HepG2 (cell line): ENCODE measurements at regions not wholly inside any gene's neighbourhood (a gene's known extent, or its start where the extent isn't known, plus 50 kb on each side); places are given as distances from the start of the nearest gene placed in this dataset.

Experiments used
- ATAC-seq: fragments of 200-7000 bp; cut with Tn5 transposase; 3 replicates; pipeline ENCODE4 v1.9.1; 2020; ENCODE audit warnings: mild to moderate bottlenecking, moderate library complexity
- BruUV-seq: library from RNA; stranded (reverse); fragments of 400-500 nt; replicated peaks from 2 replicates; lab custom pipeline; 2021; lab: Mats Ljungman, UMichigan
- CTCF ChIA-PET: fragments of 300-600 bp; formaldehyde crosslinking; extraction: SDS; loops from one replicate; lab custom pipeline; 2021; ENCODE audit warnings: low total read pairs, inconsistent platforms, low intra/inter-chr PET ratio; lab: Yijun Ruan, JAX
- POLR2A ChIA-PET: fragments of 350-600 bp; sonication (Branson Sonifier 250); formaldehyde crosslinking; loops from one replicate; lab custom pipeline; 2020; ENCODE audit warnings: antibody characterized with exemption, inconsistent platforms; lab: Yijun Ruan, JAX
- DNase-seq: peaks from one replicate; pipeline ENCODE4 v3.0.0-alpha.2; 2015; ENCODE audit warnings: low spot score
- FAIRE-seq: peaks from 3 replicates; lab custom pipeline; 2011; peaks lifted over from hg19 to GRCh38; lab: Jason Lieb, UNC
- H2AFZ ChIP-seq: one replicate; pipeline ENCODE4 v1.6.1; 2011; ENCODE audit warnings: low read length, inconsistent platforms
- H3K27ac ChIP-seq: fragments of 300-600 bp; 3 replicates; pipeline ENCODE4 v1.8.0; 2011; ENCODE audit warnings: mixed run types, mild to moderate bottlenecking, mixed read lengths, low read length, inconsistent platforms; ENCODE audit not compliant: insufficient read depth; ENCODE audit errors: extremely low read length
- H3K27me3 ChIP-seq, 2 experiments: fragments of 200-600 bp in 1 of 2; 2 replicates in 1 of 2; 3 replicates in 1 of 2; pipeline versions ENCODE4 v1.6.0 to v1.8.0; 2011; ENCODE audit warnings: low read length in 2 of 2, mild to moderate bottlenecking in 2 of 2, moderate library complexity in 2 of 2, inconsistent platforms in 1 of 2; ENCODE audit not compliant: insufficient read depth in 2 of 2, control insufficient read depth in 1 of 2
- H3K36me3 ChIP-seq, 2 experiments: fragments of 200-600 bp in 1 of 2; replicated peaks in 1 of 2; 2 replicates in 1 of 2; 3 replicates in 1 of 2; pipeline versions ENCODE4 v1.5.1 to v1.8.0; 2011; ENCODE audit warnings: low read length in 2 of 2, inconsistent platforms in 1 of 2; ENCODE audit not compliant: insufficient read depth in 2 of 2, control insufficient read depth in 1 of 2
- H3K4me1 ChIP-seq: 2 replicates; pipeline ENCODE4 v1.5.1; 2012; ENCODE audit warnings: low read length, inconsistent platforms; ENCODE audit not compliant: insufficient read depth
- H3K4me2 ChIP-seq: 2 replicates; pipeline ENCODE4 v1.6.0; 2011; ENCODE audit warnings: low read depth, low read length, inconsistent platforms
- H3K4me3 ChIP-seq, 3 experiments: fragments of 200-600 bp in 1 of 3; sonication (generic), shearing (Covaris generic) in 1 of 3; replicated peaks in 1 of 3; 2 replicates each; pipeline ENCODE4 v1.5.1; 2011 to 2016; ENCODE audit warnings: low read length in 3 of 3, inconsistent platforms in 2 of 3, low read depth in 2 of 3, mild to moderate bottlenecking in 2 of 3, control low read depth in 1 of 3, mixed read lengths in 1 of 3; ENCODE audit not compliant: insufficient read depth in 1 of 3
- H3K79me2 ChIP-seq: one replicate; pipeline ENCODE4 v1.6.1; 2011; ENCODE audit warnings: low read length, inconsistent platforms; ENCODE audit not compliant: insufficient read depth
- H3K9ac ChIP-seq: 2 replicates; pipeline ENCODE4 v1.6.0; 2011; ENCODE audit warnings: mild to moderate bottlenecking, low read depth, low read length, inconsistent platforms; ENCODE audit not compliant: insufficient read depth
- H3K9me3 ChIP-seq: 2 replicates; pipeline ENCODE4 v1.5.1; 2012; ENCODE audit warnings: mild to moderate bottlenecking, low read length
- H4K20me1 ChIP-seq: 2 replicates; pipeline ENCODE4 v1.6.0; 2011; ENCODE audit warnings: inconsistent platforms, mild to moderate bottlenecking, low read length, moderate library complexity; ENCODE audit not compliant: insufficient read depth
- DR1 ChIP-seq: sonication (generic); formaldehyde crosslinking; IDR thresholded peaks from 2 replicates; pipeline ENCODE4 v1.8.0; 2021; ENCODE audit warnings: mild to moderate bottlenecking, missing genetic modification reagents, inconsistent platforms
- GTF2F1 ChIP-seq: fragments of 150-350 bp; IDR thresholded peaks from 2 replicates; pipeline ENCODE4 v1.6.1; 2014; ENCODE audit warnings: low read length
- JDP2 ChIP-seq: sonication (generic); formaldehyde crosslinking; IDR thresholded peaks from 2 replicates; pipeline ENCODE4 v1.8.1; 2022; ENCODE audit warnings: missing genetic modification reagents, borderline replicate concordance
- KAT8 ChIP-seq: IDR thresholded peaks from 2 replicates; pipeline ENCODE4 v1.6.1; 2016; ENCODE audit warnings: missing genetic modification reagents, missing compliant biosample characterization
- NFIB ChIP-seq: sonication (generic); formaldehyde crosslinking; IDR thresholded peaks from 2 replicates; pipeline ENCODE4 v1.9.0; 2021; ENCODE audit warnings: missing genetic modification reagents, mild to moderate bottlenecking, borderline replicate concordance
- NFIC ChIP-seq: IDR thresholded peaks from 2 replicates; pipeline ENCODE4 v1.6.1; 2012; ENCODE audit warnings: mild to moderate bottlenecking, low read length, inconsistent platforms
- POLR2AphosphoS5 ChIP-seq: IDR thresholded peaks from 2 replicates; pipeline ENCODE4 v1.6.1; 2012; ENCODE audit warnings: low read depth, low read length
- TAF15 ChIP-seq: fragments of 200-400 bp; formaldehyde crosslinking; IDR thresholded peaks from one replicate; pipeline ENCODE4 v1.6.1; 2018; ENCODE audit warnings: mild to moderate bottlenecking, low read depth, low read length; ENCODE audit not compliant: poor library complexity, severe bottlenecking
- TCF7L2 ChIP-seq: IDR thresholded peaks from 2 replicates; pipeline ENCODE4 v1.6.1; 2011; ENCODE audit warnings: mild to moderate bottlenecking, low read depth, low read length, moderate library complexity
- ZBTB10 ChIP-seq: sonication (generic); formaldehyde crosslinking; IDR thresholded peaks from 2 replicates; pipeline ENCODE4 v1.4.0; 2020; ENCODE audit warnings: missing genetic modification reagents, borderline replicate concordance
- ZMYM4 ChIP-seq: sonication (generic); formaldehyde crosslinking; IDR thresholded peaks from 2 replicates; pipeline ENCODE4 v1.8.1; 2023; ENCODE audit warnings: mild to moderate bottlenecking, missing genetic modification reagents
- ZNF496 ChIP-seq: sonication (generic); formaldehyde crosslinking; IDR thresholded peaks from 2 replicates; pipeline ENCODE4 v1.8.1; 2023; ENCODE audit warnings: mild to moderate bottlenecking, moderate library complexity, missing genetic modification reagents; ENCODE audit not compliant: insufficient replicate concordance
- ZNF580 ChIP-seq: IDR thresholded peaks from 2 replicates; pipeline ENCODE4 v1.6.1; 2016; ENCODE audit warnings: low read depth, borderline replicate concordance
- ZNF703 ChIP-seq: sonication (generic); formaldehyde crosslinking; IDR thresholded peaks from 2 replicates; pipeline ENCODE4 v1.5.1; 2020; ENCODE audit warnings: missing genetic modification reagents, mild to moderate bottlenecking, moderate library complexity, borderline replicate concordance
- WGBS: methylation state at CpG from one replicate; pipeline ENCODE4 v1.1.6; 2017; ENCODE audit warnings: low lambda C conversion rate; 5-methylcytosine and 5-hydroxymethylcytosine counted together
- in situ Hi-C: cut with HindIII; loops from 2 replicates; pipeline ENCODE4 v1.10.0; 2017; ENCODE audit warnings: low pct_unique_long_range_greater_than_20kb; ENCODE audit not compliant: extremely low pct_ligation_motif_present
- intact Hi-C: fragments of 100-400 bp; cut with micrococcal nuclease; formaldehyde crosslinking; loops from one replicate; pipeline ENCODE4 v1.10.0; 2022; ENCODE audit not compliant: unreplicated experiment

- H3K4me3 ChIP-seq, result no peak overlapping the region
- intact Hi-C loops (no loop called here), in situ Hi-C loops (no loop called here)
- FAIRE-seq (no peak), ATAC-seq (no peak), DNase-seq (no peak)
- no peaks in the 10 kb centered on the region for H3K4me1 ChIP-seq
- H3K27ac ChIP-seq, result no peak overlapping the region
- WGBS, result 1% methylated on average over 2 of the region's 2 CpGs
- H3K9me3 ChIP-seq, result no peaks in the 10 kb centered on the region
- H4K20me1 ChIP-seq, result no peaks in the 10 kb centered on the region
- H3K9ac ChIP-seq, result no peak overlapping the region
- ChIA-PET POLR2A (no interaction called here), CTCF (no interaction called here)
- H3K4me2 ChIP-seq, result no peak overlapping the region
- H3K79me2 ChIP-seq, result no peaks in the 10 kb centered on the region
- no peak overlapping the region for H2AFZ ChIP-seq
- TF ChIP-seq TCF7L2, result no peak
- TF ChIP-seq POLR2AphosphoS5, result no peak
- no peak for TF ChIP-seq DR1
- no peak for TF ChIP-seq TAF15
- no peak for TF ChIP-seq ZBTB10
- no peak for TF ChIP-seq GTF2F1
- TF ChIP-seq NFIC, result no peak
- no peak for TF ChIP-seq NFIB (CRISPR knock-in tag)
- no peak for TF ChIP-seq ZNF703 (CRISPR knock-in tag)
- no peak for TF ChIP-seq ZNF496 (CRISPR knock-in tag)
- TF ChIP-seq ZMYM4 (CRISPR knock-in tag), result no peak
- TF ChIP-seq JDP2 (CRISPR knock-in tag), result no peak
- no peak for TF ChIP-seq ZNF580 (CRISPR knock-in tag)
- TF ChIP-seq KAT8, result no peak
- no TSS peak for BruUV-seq
- no peaks in the 10 kb centered on the region for H3K27me3 ChIP-seq
- no peaks in the 10 kb centered on the region for H3K36me3 ChIP-seq
These were observed 86.2 kb upstream of the SCEL start for GRCh38 chr13:77449265-77449664.
